CD4-positive, CD25-positive, alpha-beta regulatory T cell (primary cell): ENCODE measurements at regions not wholly inside any gene's neighbourhood (a gene's known extent, or its start where the extent isn't known, plus 50 kb on each side); places are given as distances from the start of the nearest gene placed in this dataset.

Experiments used
- ATAC-seq, 2 donors: fragments of 150-1000 bp; cut with Tn5 transposase; one replicate each; pipeline ENCODE4 v1.10.0; 2021; ENCODE audit warnings: low read depth in 2 of 2, moderate number of reproducible peaks in 2 of 2, moderate library complexity in 1 of 2
- DNase-seq, 3 donors: peaks; one replicate each; pipeline versions ENCODE4 v3.0.0 to v3.0.0-alpha.2; 2012 to 2022; ENCODE audit warnings: mixed read lengths in 1 of 3
- H3K27ac ChIP-seq: one replicate; pipeline ENCODE4 v1.7.0; 2013; ENCODE audit warnings: mild to moderate bottlenecking, low read length; ENCODE audit not compliant: insufficient read depth, poor library complexity, severe bottlenecking
- H3K27me3 ChIP-seq: one replicate; pipeline ENCODE4 v1.7.0; 2013; ENCODE audit warnings: low read length; ENCODE audit not compliant: control insufficient read depth, insufficient read depth
- H3K36me3 ChIP-seq: one replicate; pipeline ENCODE4 v1.7.0; 2013; ENCODE audit warnings: mild to moderate bottlenecking, low read length, moderate library complexity; ENCODE audit not compliant: control insufficient read depth, insufficient read depth
- H3K4me1 ChIP-seq: 2 replicates; pipeline ENCODE4 v1.7.0; 2013; ENCODE audit warnings: mild to moderate bottlenecking, low read length; ENCODE audit not compliant: insufficient read depth, control insufficient read depth, poor library complexity, severe bottlenecking
- H3K4me3 ChIP-seq: one replicate; pipeline ENCODE4 v1.7.0; 2013; ENCODE audit warnings: low read depth, mild to moderate bottlenecking, low read length, moderate library complexity
- H3K9me3 ChIP-seq, 2 experiments: 1 replicate in 1 of 2; 2 replicates in 1 of 2; pipeline ENCODE4 v1.7.0; 2013; ENCODE audit warnings: low read length in 2 of 2, mild to moderate bottlenecking in 1 of 2, moderate library complexity in 1 of 2; ENCODE audit not compliant: control insufficient read depth in 2 of 2
- H3K27ac Mint-ChIP-seq, 3 donors: one replicate each; pipeline ENCODE4 v1.8.0; 2020 to 2022; ENCODE audit warnings: mild to moderate bottlenecking in 3 of 3, mixed read lengths in 3 of 3, moderate library complexity in 2 of 3
- H3K27me3 Mint-ChIP-seq: one replicate; pipeline ENCODE4 v1.8.0; 2022; ENCODE audit warnings: mild to moderate bottlenecking, mixed read lengths
- H3K36me3 Mint-ChIP-seq: one replicate; pipeline ENCODE4 v1.8.0; 2020; ENCODE audit warnings: mixed read lengths
- H3K4me1 Mint-ChIP-seq, 4 donors: one replicate each; pipeline ENCODE4 v1.8.0; 2020 to 2022; ENCODE audit warnings: mixed read lengths in 4 of 4, mild to moderate bottlenecking in 1 of 4
- H3K4me3 Mint-ChIP-seq, 4 donors: one replicate each; pipeline ENCODE4 v1.8.0; 2020 to 2022; ENCODE audit warnings: mild to moderate bottlenecking in 4 of 4, mixed read lengths in 4 of 4, moderate library complexity in 3 of 4
- H3K9me3 Mint-ChIP-seq, 7 donors: one replicate each; pipeline ENCODE4 v1.8.0; 2020 to 2022; ENCODE audit warnings: mixed read lengths in 7 of 7, mild to moderate bottlenecking in 3 of 7, moderate library complexity in 2 of 7

- Histone ChIP-seq H3K4me3 (no peak overlapping the region), H3K27ac (no peak overlapping the region), H3K4me1 (no peaks in the 10 kb centered on the region), H3K9me3 (no peaks in the 10 kb centered on the region), H3K36me3 (no peaks in the 10 kb centered on the region), H3K27me3 (no peaks in the 10 kb centered on the region)
- Mint-ChIP-seq H3K27me3 (peaks cover 7% of the 10 kb centered on the region), H3K9me3 (peaks cover 0 to 6% (median 0%) of the 10 kb centered on the region in 7 donors), H3K4me3 (no peak overlapping the region), H3K36me3 (no peaks in the 10 kb centered on the region), H3K4me1 (peaks cover 0 to 2% (median 0%) of the 10 kb centered on the region in 4 donors), H3K27ac (no peak overlapping the region)
- no peak for ATAC-seq
- DNase-seq, result no peak
These were observed 61.4 kb upstream of the FMN2 start for GRCh38 chr1:240030236-240030635.

GRCh38 chr1:240031009-240031408, 60.7 kb upstream of the FMN2 start:
- no peak overlapping the region for H3K4me3 ChIP-seq
- no peak overlapping the region for H3K27ac Mint-ChIP-seq
- ATAC-seq (no peak), DNase-seq (no peak)
- no peak overlapping the region for H3K4me3 Mint-ChIP-seq
- H3K36me3 ChIP-seq, result no peaks in the 10 kb centered on the region
- no peaks in the 10 kb centered on the region for H3K27me3 ChIP-seq
- no peaks in the 10 kb centered on the region for H3K4me1 ChIP-seq
- H3K27ac ChIP-seq, result no peak overlapping the region
- no peaks in the 10 kb centered on the region for H3K9me3 ChIP-seq
- H3K4me1 Mint-ChIP-seq, result peaks cover 0 to 2% (median 0%) of the 10 kb centered on the region in 4 donors
- no peaks in the 10 kb centered on the region for H3K36me3 Mint-ChIP-seq
- peaks cover 7% of the 10 kb centered on the region for H3K27me3 Mint-ChIP-seq
- peaks cover 0 to 6% (median 0%) of the 10 kb centered on the region in 7 donors for H3K9me3 Mint-ChIP-seq

GRCh38 chr1:240031414-240031813, 60.3 kb upstream of the FMN2 start:
- H3K27me3 Mint-ChIP-seq, result peaks cover 7% of the 10 kb centered on the region
- Histone ChIP-seq H3K36me3 (no peaks in the 10 kb centered on the region), H3K4me1 (no peaks in the 10 kb centered on the region), H3K27me3 (no peaks in the 10 kb centered on the region), H3K4me3 (no peak overlapping the region), H3K27ac (no peak overlapping the region), H3K9me3 (no peaks in the 10 kb centered on the region)
- DNase-seq (no peak), ATAC-seq (no peak)
- H3K9me3 Mint-ChIP-seq, result peaks cover 0 to 6% (median 0%) of the 10 kb centered on the region in 7 donors
- peaks cover 0 to 2% (median 0%) of the 10 kb centered on the region in 4 donors for H3K4me1 Mint-ChIP-seq
- no peak overlapping the region for H3K4me3 Mint-ChIP-seq
- H3K27ac Mint-ChIP-seq, result no peak overlapping the region
- no peaks in the 10 kb centered on the region for H3K36me3 Mint-ChIP-seq

GRCh38 chr1:240033406-240033805, 58.3 kb upstream of the FMN2 start:
- Histone ChIP-seq H3K4me1 (no peaks in the 10 kb centered on the region), H3K27ac (no peak overlapping the region), H3K9me3 (no peaks in the 10 kb centered on the region), H3K4me3 (no peak overlapping the region), H3K36me3 (no peaks in the 10 kb centered on the region), H3K27me3 (no peaks in the 10 kb centered on the region)
- Mint-ChIP-seq H3K27ac (no peak overlapping the region), H3K36me3 (no peaks in the 10 kb centered on the region), H3K4me3 (no peak overlapping the region), H3K4me1 (no peaks in the 10 kb centered on the region), H3K9me3 (peaks cover 0 to 9% (median 0%) of the 10 kb centered on the region in 7 donors), H3K27me3 (peaks cover 7% of the 10 kb centered on the region)
- no peak for ATAC-seq
- DNase-seq, result no peak

- ATAC-seq, result no peak
These were observed 55.2 kb upstream of the FMN2 start for GRCh38 chr1:240036526-240036925.

More at GRCh38 chr1:240036526-240036925, 55.2 kb upstream of the FMN2 start:
- DNase-seq, result no peak
- Histone ChIP-seq H3K27me3 (no peaks in the 10 kb centered on the region), H3K9me3 (no peaks in the 10 kb centered on the region), H3K4me1 (no peaks in the 10 kb centered on the region), H3K36me3 (no peaks in the 10 kb centered on the region), H3K4me3 (no peak overlapping the region), H3K27ac (no peak overlapping the region)
- H3K27me3 Mint-ChIP-seq, result no peaks in the 10 kb centered on the region
- H3K27ac Mint-ChIP-seq, result no peak overlapping the region
- H3K36me3 Mint-ChIP-seq, result no peaks in the 10 kb centered on the region
- peaks cover 0 to 7% (median 0%) of the 10 kb centered on the region in 7 donors for H3K9me3 Mint-ChIP-seq
- no peaks in the 10 kb centered on the region for H3K4me1 Mint-ChIP-seq
- H3K4me3 Mint-ChIP-seq, result no peak overlapping the region
